ENCODE measurements at regions not wholly inside any gene's neighbourhood (a gene's known extent, or its start where the extent isn't known, plus 50 kb on each side); places are given as distances from the start of the nearest gene placed in this dataset.

- TF ChIP-seq, protein P1, sequence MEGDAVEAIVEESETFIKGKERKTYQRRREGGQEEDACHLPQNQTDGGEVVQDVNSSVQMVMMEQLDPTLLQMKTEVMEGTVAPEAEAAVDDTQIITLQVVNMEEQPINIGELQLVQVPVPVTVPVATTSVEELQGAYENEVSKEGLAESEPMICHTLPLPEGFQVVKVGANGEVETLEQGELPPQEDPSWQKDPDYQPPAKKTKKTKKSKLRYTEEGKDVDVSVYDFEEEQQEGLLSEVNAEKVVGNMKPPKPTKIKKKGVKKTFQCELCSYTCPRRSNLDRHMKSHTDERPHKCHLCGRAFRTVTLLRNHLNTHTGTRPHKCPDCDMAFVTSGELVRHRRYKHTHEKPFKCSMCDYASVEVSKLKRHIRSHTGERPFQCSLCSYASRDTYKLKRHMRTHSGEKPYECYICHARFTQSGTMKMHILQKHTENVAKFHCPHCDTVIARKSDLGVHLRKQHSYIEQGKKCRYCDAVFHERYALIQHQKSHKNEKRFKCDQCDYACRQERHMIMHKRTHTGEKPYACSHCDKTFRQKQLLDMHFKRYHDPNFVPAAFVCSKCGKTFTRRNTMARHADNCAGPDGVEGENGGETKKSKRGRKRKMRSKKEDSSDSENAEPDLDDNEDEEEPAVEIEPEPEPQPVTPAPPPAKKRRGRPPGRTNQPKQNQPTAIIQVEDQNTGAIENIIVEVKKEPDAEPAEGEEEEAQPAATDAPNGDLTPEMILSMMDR (IDR thresholded peaks at IDR 0.05) = no peak
- TF ChIP-seq EP300 (IDR thresholded peaks at IDR 0.05) (no peak), POLR2AphosphoS5 (IDR thresholded peaks at IDR 0.05) (no peak), POLR2A (IDR thresholded peaks at IDR 0.05) (no peak)
Observed at GRCh38 chr4:52192721-52193135, 141.6 kb downstream of the SPATA18 start.
